ENCODE measurements at regions not wholly inside any gene's neighbourhood (a gene's known extent, or its start where the extent isn't known, plus 50 kb on each side); places are given as distances from the start of the nearest gene placed in this dataset.

DNA sequence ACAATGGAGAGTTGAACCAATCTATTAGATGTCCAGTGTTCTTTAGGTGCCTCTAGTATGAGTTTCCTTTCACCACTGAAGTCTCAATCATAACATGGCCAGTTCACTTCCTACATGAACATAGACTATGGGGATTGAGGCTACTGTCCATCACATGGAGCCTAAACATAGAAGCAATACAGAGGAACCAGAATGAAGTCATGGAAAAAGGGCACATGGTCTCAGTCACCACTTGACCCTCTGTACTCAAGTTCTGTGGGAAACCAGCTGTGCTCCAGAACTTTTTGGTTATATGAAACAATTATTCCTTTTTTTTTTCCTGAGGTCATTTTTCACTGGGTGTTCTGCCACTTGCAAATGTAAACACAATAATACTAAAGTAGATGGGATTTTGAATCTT is 762.5 kb downstream of the CBLN4 start:
- H3K4me3 ChIP-seq (ENCODE audit: control extremely low read depth in 1 of 5, extremely low read depth in 1 of 5, insufficient read depth in 1 of 5, low read depth in 2 of 5, low read length in 4 of 5): no peak overlapping the region
- no peaks in the 10 kb centered on the region for H4K20me1 ChIP-seq (ENCODE audit: control insufficient read depth, insufficient read depth, low read length, poor library complexity, severe bottlenecking)
- TF ChIP-seq CTCF (IDR thresholded peaks at IDR 0.05) (no peak), EZH2 (IDR thresholded peaks at IDR 0.05; ENCODE audit: borderline replicate concordance, insufficient read depth, low read depth, low read length, poor library complexity, severe bottlenecking) (no peak)
- no peak overlapping the region for H3K27ac ChIP-seq (ENCODE audit: low read length in 2 of 2)
- DNase-seq (no peak), ATAC-seq (ENCODE audit: low read depth) (no peak)
- POLR2A ChIA-PET: no interaction called here
- no peaks in the 10 kb centered on the region for H3K27me3 ChIP-seq (replicated peaks in 1 of 4; ENCODE audit: control extremely low read depth in 1 of 4, control insufficient read depth in 3 of 4, insufficient read depth in 4 of 4, low read length in 3 of 4)
- intact Hi-C loops (cut with micrococcal nuclease): no loop called here
- H3K27me3 Mint-ChIP-seq: no peaks in the 10 kb centered on the region
- H3K9me3 ChIP-seq (ENCODE audit: control extremely low read depth in 1 of 3, control insufficient read depth in 2 of 3, insufficient read depth in 1 of 3, low read length in 2 of 3): no peaks in the 10 kb centered on the region
- H3K79me2 ChIP-seq (ENCODE audit: control insufficient read depth, insufficient read depth, low read length): no peaks in the 10 kb centered on the region
- H3K27ac Mint-ChIP-seq: no peak overlapping the region
- no peak overlapping the region for H3K4me2 ChIP-seq (replicated peaks; ENCODE audit: low read depth, low read length, poor library complexity, severe bottlenecking)
- H3K36me3 ChIP-seq (replicated peaks in 1 of 2; ENCODE audit: control extremely low read depth in 1 of 2, control insufficient read depth in 1 of 2, extremely low read depth in 1 of 2, insufficient read depth in 2 of 2, low read length in 1 of 2): no peaks in the 10 kb centered on the region
- peaks cover 8% of the 10 kb centered on the region for H3K9me3 Mint-ChIP-seq (ENCODE audit: insufficient read depth)
- H3K4me1 Mint-ChIP-seq: no peaks in the 10 kb centered on the region
- no peak overlapping the region for H3K4me3 Mint-ChIP-seq
- no peak overlapping the region for H2AFZ ChIP-seq (ENCODE audit: insufficient read depth, low read depth, low read length, poor library complexity, severe bottlenecking)
- CTCF ChIA-PET: no interaction called here
- no peaks in the 10 kb centered on the region for H3K4me1 ChIP-seq (ENCODE audit: control insufficient read depth in 2 of 2, insufficient read depth in 2 of 2, low read length in 2 of 2)
- no peak overlapping the region for H3K9ac ChIP-seq (ENCODE audit: low read length)

- no peaks in the 10 kb centered on the region for H3K27me3 ChIP-seq (replicated peaks in 1 of 4; ENCODE audit: control extremely low read depth in 1 of 4, control insufficient read depth in 3 of 4, insufficient read depth in 4 of 4, low read length in 3 of 4)
- no peaks in the 10 kb centered on the region for H3K36me3 ChIP-seq (replicated peaks in 1 of 2; ENCODE audit: control extremely low read depth in 1 of 2, control insufficient read depth in 1 of 2, extremely low read depth in 1 of 2, insufficient read depth in 2 of 2, low read length in 1 of 2)
- no peaks in the 10 kb centered on the region for H3K4me1 ChIP-seq (ENCODE audit: control insufficient read depth in 2 of 2, insufficient read depth in 2 of 2, low read length in 2 of 2)
- no peak overlapping the region for H3K4me2 ChIP-seq (replicated peaks; ENCODE audit: low read depth, low read length, poor library complexity, severe bottlenecking)
- no peaks in the 10 kb centered on the region for H3K9me3 ChIP-seq (ENCODE audit: control extremely low read depth in 1 of 3, control insufficient read depth in 2 of 3, insufficient read depth in 1 of 3, low read length in 2 of 3)
- H3K27ac ChIP-seq (ENCODE audit: low read length in 2 of 2): no peak overlapping the region
- H4K20me1 ChIP-seq (ENCODE audit: control insufficient read depth, insufficient read depth, low read length, poor library complexity, severe bottlenecking): no peaks in the 10 kb centered on the region
- Mint-ChIP-seq H3K9me3 (ENCODE audit: insufficient read depth) (peaks cover 2% of the 10 kb centered on the region), H3K4me1 (no peaks in the 10 kb centered on the region), H3K27ac (no peak overlapping the region), H3K27me3 (no peaks in the 10 kb centered on the region), H3K4me3 (no peak overlapping the region)
- no peak for TF ChIP-seq EZH2 (IDR thresholded peaks at IDR 0.05; ENCODE audit: borderline replicate concordance, insufficient read depth, low read depth, low read length, poor library complexity, severe bottlenecking)
- TF ChIP-seq CTCF (IDR thresholded peaks at IDR 0.05): no peak
- no peak overlapping the region for H3K9ac ChIP-seq (ENCODE audit: low read length)
- ATAC-seq (ENCODE audit: low read depth) (no peak), DNase-seq (no peak)
- CTCF ChIA-PET: no interaction called here
- H3K4me3 ChIP-seq (ENCODE audit: control extremely low read depth in 1 of 5, extremely low read depth in 1 of 5, insufficient read depth in 1 of 5, low read depth in 2 of 5, low read length in 4 of 5): no peak overlapping the region
- WGBS (ENCODE audit: insufficient coverage): 50% methylated on average over 1 of the region's 1 CpG
- H2AFZ ChIP-seq (ENCODE audit: insufficient read depth, low read depth, low read length, poor library complexity, severe bottlenecking): no peak overlapping the region
- POLR2A ChIA-PET: no interaction called here
- H3K79me2 ChIP-seq (ENCODE audit: control insufficient read depth, insufficient read depth, low read length): no peaks in the 10 kb centered on the region
- intact Hi-C loops (cut with micrococcal nuclease): no loop called here
Observed at GRCh38 chr20:55239269-55239668, 763.9 kb downstream of the DOK5 start.
